Left renal pelvis (tissue), 4 donors: ENCODE measurements at regions not wholly inside any gene's neighbourhood (a gene's known extent, or its start where the extent isn't known, plus 50 kb on each side); places are given as distances from the start of the nearest gene placed in this dataset.

Experiments used
- DNase-seq, 4 donors: peaks; one replicate each; pipeline ENCODE4 v3.0.0-alpha.2; 2013; ENCODE audit warnings: low read depth in 4 of 4, low spot score in 3 of 4

GRCh38 chr6:149212206-149212605, 105.3 kb upstream of the TAB2 start:
- no peak for DNase-seq

GRCh38 chr6:149212892-149213801, 104.4 kb upstream of the TAB2 start:
- DNase-seq: no peak

GRCh38 chr6:149213829-149214228, 103.7 kb upstream of the TAB2 start:
- no peak for DNase-seq

- no peak for DNase-seq
These were observed 101.1 kb upstream of the TAB2 start for GRCh38 chr6:149216459-149216858.

GRCh38 chr6:149217466-149217888, 100.0 kb upstream of the TAB2 start:
- DNase-seq: no peak

- no peak for DNase-seq
These were observed 99.0 kb upstream of the TAB2 start for GRCh38 chr6:149218471-149218870.

GRCh38 chr6:149218915-149219314, 98.6 kb upstream of the TAB2 start:
- no peak for DNase-seq

- DNase-seq: no peak
These were observed 96.4 kb upstream of the TAB2 start for GRCh38 chr6:149220882-149221773.

GRCh38 chr6:149221774-149222070, 95.8 kb upstream of the TAB2 start:
- DNase-seq: no peak

GRCh38 chr6:149223120-149223903, 94.2 kb upstream of the TAB2 start:
- DNase-seq: no peak

- no peak for DNase-seq
These were observed 93.6 kb upstream of the TAB2 start for GRCh38 chr6:149223904-149224351.

- DNase-seq: no peak
These were observed 93.1 kb upstream of the TAB2 start for GRCh38 chr6:149224399-149224798.

GRCh38 chr6:149225370-149225769, 92.1 kb upstream of the TAB2 start:
- DNase-seq: no peak

- DNase-seq: no peak
These were observed 91.6 kb upstream of the TAB2 start for GRCh38 chr6:149225946-149226345.

GRCh38 chr6:149227796-149228195, 89.7 kb upstream of the TAB2 start:
- no peak for DNase-seq

- DNase-seq: no peak
These were observed 89.1 kb upstream of the TAB2 start for GRCh38 chr6:149228311-149228955.

- DNase-seq: no peak
These were observed 88.4 kb upstream of the TAB2 start for GRCh38 chr6:149229096-149229495.

GRCh38 chr6:149230712-149231460, 86.6 kb upstream of the TAB2 start:
- DNase-seq: no peak

GRCh38 chr6:149231778-149232177, 85.7 kb upstream of the TAB2 start:
- DNase-seq: no peak
